ENCODE measurements at regions not wholly inside any gene's neighbourhood (a gene's known extent, or its start where the extent isn't known, plus 50 kb on each side); places are given as distances from the start of the nearest gene placed in this dataset.
A peak's percentile ranks its signal among the peaks of the same experiment; 100 is the strongest.
"Not testable (repeated sequence)": the region's sequence is repeated elsewhere in the genome, so short reads cannot be mapped to it uniquely, and the experiment has no call there.

DNA sequence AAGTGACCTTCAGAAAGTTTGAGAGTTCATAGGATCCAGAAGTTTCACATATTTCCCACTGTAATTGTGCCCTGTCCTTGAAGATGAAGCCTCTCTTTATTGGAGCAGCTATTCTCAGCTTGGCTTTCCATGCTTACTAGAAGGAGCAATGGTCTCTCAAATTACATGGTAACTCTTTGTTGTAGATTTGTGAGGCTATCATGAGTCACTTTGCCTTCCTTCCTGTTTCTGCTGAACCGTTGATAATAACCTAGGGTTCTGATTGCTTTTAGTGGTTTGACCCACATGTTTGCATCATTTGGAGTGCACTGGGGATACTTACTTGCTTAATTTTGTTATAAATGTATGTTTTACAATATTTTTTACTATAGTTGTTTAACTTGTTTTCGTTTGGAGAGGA is 772.9 kb upstream of the SLITRK6 start:
- no peak for DNase-seq (ENCODE audit: low read depth, low spot score)

GRCh38 chr13:86579662-86580061 is 780.4 kb upstream of the SLITRK6 start:
- no peak for DNase-seq (ENCODE audit: low read depth, low spot score)

DNA sequence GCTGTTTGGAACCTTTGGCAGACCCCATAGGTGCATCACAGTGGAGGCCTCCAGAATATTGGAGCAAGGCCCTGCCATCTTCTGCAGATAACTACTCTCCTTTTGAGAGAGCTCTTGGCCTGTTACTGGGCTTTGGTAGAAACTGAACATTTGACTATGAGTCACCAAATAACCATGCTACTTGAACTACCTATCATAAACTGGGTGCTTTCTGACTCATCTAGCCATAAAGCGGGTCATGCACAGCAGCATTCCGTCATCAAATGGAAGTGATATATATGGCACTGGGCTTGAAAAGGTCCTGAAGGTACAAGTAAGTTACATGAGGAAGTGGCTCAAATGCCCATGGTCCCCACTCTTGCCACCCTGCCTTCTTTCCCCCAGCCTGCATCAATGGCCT is 782.5 kb upstream of the SLITRK6 start:
- DNase-seq (ENCODE audit: low read depth, low spot score), result no peak

DNA sequence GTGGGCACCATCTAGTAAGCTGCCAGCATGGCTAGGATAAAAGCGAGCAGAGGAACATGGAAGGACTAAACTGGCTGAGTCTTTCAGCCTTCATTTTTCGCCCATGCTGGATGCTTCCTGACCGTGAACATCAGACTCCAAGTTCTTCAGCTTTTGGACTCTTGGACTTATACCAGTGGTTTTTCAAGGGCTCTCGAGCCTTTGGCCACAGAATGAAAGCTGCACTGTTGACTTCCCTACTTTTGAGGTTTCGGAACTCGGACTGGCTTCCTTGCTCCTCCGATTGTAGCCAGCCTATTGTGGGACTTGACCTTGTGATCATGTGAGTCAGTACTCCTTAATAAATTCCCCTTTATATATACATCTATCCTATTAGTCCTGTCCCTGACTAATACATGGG is 785.1 kb upstream of the SLITRK6 start:
- no peak for DNase-seq (ENCODE audit: low read depth, low spot score)

GRCh38 chr13:86585835-86586234 is 786.6 kb upstream of the SLITRK6 start:
- peak; percentile 69 for DNase-seq (ENCODE audit: low read depth, low spot score)

- DNase-seq (ENCODE audit: low read depth, low spot score), result no peak
Measured at GRCh38 chr13:86591862-86592261, 792.6 kb upstream of the SLITRK6 start.

DNA sequence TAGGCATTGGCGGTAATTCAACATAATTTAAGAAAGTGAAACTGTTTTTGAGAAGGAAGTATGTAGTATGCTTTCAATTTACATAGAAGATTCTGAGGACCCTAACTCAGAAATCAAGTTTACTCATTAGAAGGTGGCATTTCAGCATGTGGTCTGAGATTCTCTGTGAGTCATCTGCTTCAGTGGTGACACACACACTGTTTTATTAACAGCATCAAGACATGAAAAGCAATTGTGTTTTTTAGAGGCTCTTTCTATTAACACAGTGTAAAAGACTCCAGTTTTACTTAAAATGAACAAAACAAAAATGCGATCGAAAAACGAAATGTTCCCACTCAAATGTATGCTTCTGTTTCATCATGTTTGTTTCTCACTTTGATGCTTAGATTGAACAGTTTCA is 802.1 kb upstream of the SLITRK6 start:
- peak; percentile 57 for DNase-seq (ENCODE audit: low read depth, low spot score)

GRCh38 chr13:86606264-86606663 is 807.0 kb upstream of the SLITRK6 start:
- no peak for DNase-seq (ENCODE audit: low read depth, low spot score)

- DNase-seq (ENCODE audit: low read depth, low spot score), result no peak
Measured at GRCh38 chr13:86608701-86609100, 809.5 kb upstream of the SLITRK6 start.

- no peak for DNase-seq (ENCODE audit: low read depth, low spot score)
Measured at GRCh38 chr13:86633346-86633745, 834.1 kb upstream of the SLITRK6 start.

- not testable (repeated sequence) for DNase-seq (ENCODE audit: low read depth, low spot score)
Measured at GRCh38 chr13:86651171-86651570, 852.0 kb upstream of the SLITRK6 start.

DNA sequence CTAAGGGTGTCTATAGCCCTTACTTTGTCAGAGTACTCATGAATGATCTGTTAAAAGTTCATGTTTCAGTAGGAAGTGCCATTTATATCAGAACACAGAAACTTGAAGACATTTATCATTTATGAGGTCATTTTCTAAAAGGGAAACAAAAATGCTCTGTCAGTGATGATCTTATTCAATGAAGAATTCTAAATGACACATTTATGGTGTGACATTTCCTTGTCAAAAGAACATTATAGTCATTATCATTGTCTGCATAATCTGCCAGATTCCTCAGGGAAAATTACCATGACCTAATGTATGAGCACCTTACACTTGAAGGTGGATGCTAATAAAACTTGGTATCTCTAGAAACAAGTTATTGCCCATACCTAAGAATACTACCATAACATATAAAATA is 853.8 kb upstream of the SLITRK6 start:
- DNase-seq (ENCODE audit: low read depth, low spot score), result no peak

GRCh38 chr13:86655561-86655960 is 856.3 kb upstream of the SLITRK6 start:
- no peak for DNase-seq (ENCODE audit: low read depth, low spot score)

DNA sequence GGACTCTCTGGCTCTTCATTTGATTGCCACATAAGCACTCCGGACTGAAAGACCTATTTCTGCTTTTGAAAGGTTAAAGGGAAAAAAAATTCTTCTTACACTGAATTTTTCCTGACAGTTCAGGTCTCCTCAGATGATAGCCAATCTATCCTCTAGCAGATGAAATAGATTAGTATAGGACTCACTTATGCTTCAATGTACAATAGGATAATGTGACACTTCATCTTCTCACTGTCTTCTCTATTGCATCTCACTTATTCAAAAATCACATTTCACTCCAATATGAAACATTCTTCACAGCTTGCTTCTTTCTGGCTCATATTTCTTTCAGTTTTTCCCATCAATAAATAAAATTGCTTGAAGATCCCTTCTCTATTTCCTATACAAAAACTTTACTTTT is 860.9 kb upstream of the SLITRK6 start:
- DNase-seq (ENCODE audit: low read depth, low spot score), result no peak

- DNase-seq (ENCODE audit: low read depth, low spot score), result no peak
Measured at GRCh38 chr13:86665842-86666241, 866.6 kb upstream of the SLITRK6 start.

DNA sequence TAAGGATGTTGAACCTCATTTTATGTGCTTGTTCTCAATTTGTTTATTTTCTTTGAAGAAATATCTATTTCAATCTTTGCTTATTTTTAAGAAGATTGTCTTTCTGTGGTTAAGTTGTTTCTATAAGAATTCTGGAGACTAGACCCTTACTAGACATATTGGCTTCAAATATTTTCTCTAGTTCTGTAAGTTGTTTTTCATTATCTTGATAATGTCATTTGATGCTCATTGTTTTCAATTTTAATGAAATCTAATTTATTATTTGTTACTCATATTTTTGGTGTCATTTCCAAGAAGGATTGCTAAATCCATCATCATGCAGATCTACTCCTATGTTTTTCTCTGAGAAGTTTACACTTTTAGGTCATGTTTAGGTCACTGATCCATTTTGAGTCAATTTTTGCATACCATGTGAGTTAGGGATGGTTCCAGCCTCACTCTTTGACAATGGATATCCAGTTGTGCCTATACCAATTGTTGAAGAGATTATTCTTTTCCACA is 874.8 kb upstream of the SLITRK6 start:
- DNase-seq (ENCODE audit: low read depth, low spot score), result no peak

- DNase-seq (ENCODE audit: low read depth, low spot score), result no peak
Measured at GRCh38 chr13:86681223-86681622, 882.0 kb upstream of the SLITRK6 start.

- DNase-seq (ENCODE audit: low read depth, low spot score), result peak; percentile 43
Measured at GRCh38 chr13:86684402-86684801, 885.2 kb upstream of the SLITRK6 start.

GRCh38 chr13:86689911-86690310 is 890.7 kb upstream of the SLITRK6 start:
- DNase-seq (ENCODE audit: low read depth, low spot score), result no peak

DNA sequence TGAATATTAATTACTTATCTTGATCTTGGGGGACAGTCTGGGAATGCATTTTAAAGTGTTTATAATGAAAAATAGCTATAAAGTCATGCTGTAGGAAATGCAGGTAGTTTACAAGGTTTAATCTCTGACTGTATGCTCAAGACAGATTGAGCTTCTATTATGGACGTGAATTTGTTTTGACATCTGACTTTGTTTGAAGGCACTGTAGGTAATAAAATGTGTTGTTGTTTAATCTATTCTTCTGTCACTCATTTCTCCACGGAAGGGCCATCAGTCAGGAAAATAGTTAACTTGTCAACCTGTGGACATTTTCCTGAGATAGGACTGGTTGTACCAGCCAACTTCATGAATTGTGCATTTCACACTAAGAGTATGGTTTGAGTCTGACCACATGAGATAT is 893.1 kb upstream of the SLITRK6 start:
- DNase-seq (ENCODE audit: low read depth, low spot score), result no peak

DNA sequence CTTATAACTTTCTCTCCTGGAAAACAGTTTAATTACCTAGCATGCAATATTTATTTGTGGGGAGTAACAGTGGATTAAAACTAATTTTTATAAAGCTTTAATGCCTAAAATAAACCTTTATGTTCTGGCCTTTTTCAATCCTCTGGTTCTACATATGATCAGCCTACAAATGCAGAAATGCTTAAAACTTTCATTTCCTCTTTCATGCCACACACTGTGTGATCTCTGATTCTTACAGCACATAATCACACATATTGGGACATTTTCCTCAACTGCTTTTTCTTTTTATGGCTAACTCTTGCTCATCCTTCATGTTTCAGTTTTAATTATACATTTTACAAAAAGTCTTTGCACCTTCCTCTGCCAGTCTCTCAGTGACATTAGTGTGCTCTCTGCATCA is 910.8 kb upstream of the SLITRK6 start:
- no peak for DNase-seq (ENCODE audit: low read depth, low spot score)

- DNase-seq (ENCODE audit: low read depth, low spot score), result no peak
Measured at GRCh38 chr13:86710896-86711295, 911.7 kb upstream of the SLITRK6 start.

DNA sequence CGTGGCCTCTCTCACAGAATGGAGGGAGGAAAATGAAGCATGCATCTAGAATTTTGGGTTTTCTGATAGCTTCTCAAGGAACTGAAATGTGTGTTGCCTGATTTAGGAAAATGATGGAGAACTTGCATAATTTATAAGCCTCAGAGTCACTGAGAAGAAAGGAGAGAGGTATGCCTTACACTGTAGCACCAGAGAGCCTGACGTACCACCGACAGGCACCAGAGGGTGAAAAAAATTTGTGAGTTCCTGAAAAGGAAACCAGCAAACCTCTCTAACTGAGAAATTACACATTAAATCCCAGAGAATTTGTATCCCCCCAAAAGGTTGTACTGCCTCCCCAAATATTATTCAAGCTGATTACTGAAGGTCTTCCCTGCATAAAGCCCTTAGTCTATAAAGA is 915.3 kb upstream of the SLITRK6 start:
- no peak for DNase-seq (ENCODE audit: low read depth, low spot score)

DNA sequence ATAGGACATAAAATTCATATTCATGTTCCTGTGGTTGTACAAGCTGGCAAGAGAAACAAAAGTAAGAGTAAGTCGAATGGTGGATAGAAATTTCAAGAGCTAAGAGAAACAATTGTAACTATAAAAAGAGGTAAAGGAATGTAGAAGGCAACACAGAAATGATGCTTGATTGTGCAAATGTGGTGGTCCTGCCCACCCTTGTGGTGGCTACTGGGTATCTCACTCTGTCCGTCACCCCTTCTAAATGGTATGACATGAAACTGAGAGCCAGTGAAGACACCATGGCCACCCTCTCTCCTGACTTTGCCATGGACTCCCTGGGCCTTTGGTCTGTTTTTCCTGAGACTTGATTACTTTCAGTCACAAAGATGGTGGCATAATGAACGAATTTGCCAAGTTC is 925.9 kb upstream of the SLITRK6 start:
- no peak for DNase-seq (ENCODE audit: low read depth, low spot score)

DNA sequence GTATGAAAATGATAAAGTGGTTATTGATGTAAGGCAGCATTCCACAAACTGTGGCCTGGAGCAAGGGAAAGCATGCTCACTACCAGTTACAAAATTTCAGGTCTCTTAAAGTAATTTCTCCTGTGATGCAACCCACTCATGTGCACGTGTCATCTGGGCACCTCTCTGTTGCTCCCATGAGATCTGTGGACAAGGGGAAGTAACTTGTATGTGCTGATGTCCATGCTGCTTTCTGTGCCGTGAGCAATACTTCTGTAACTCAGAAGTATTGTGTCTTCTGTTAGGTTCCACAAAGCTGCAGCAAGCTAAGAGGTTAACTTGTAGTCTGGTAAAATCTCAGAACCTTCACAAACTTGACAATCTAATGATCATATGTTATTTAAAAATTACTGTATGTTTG is 930.0 kb upstream of the SLITRK6 start:
- no peak for DNase-seq (ENCODE audit: low read depth, low spot score)
